T-helper 2 cell treated with Interferon-gamma antibody and Interleukin-4, amounts not matched to agents 100 ng/mL and 5 ng/mL, for 36 hours (primary cell): ENCODE measurements at regions not wholly inside any gene's neighbourhood (a gene's known extent, or its start where the extent isn't known, plus 50 kb on each side); places are given as distances from the start of the nearest gene placed in this dataset.

ENCODE experiments used
- intact Hi-C: fragments of 100-400 bp; cut with micrococcal nuclease; formaldehyde crosslinking; loops from one replicate; pipeline ENCODE4 v1.15.1; 2023

- intact Hi-C loops = no loop called here
Measured at GRCh38 chr12:34363050-34363673, 340.9 kb downstream of the ALG10 start.

- intact Hi-C loops = no loop called here
Measured at GRCh38 chr12:34368079-34368478, 345.8 kb downstream of the ALG10 start.

- intact Hi-C loops = no loop called here
Measured at GRCh38 chr12:34371050-34371449, 348.8 kb downstream of the ALG10 start.

GRCh38 chr12:34372003-34372402 is 349.7 kb downstream of the ALG10 start:
- intact Hi-C loops = no loop called here

- intact Hi-C loops = no loop called here
Measured at GRCh38 chr12:34373926-34374325, 351.6 kb downstream of the ALG10 start.

DNA sequence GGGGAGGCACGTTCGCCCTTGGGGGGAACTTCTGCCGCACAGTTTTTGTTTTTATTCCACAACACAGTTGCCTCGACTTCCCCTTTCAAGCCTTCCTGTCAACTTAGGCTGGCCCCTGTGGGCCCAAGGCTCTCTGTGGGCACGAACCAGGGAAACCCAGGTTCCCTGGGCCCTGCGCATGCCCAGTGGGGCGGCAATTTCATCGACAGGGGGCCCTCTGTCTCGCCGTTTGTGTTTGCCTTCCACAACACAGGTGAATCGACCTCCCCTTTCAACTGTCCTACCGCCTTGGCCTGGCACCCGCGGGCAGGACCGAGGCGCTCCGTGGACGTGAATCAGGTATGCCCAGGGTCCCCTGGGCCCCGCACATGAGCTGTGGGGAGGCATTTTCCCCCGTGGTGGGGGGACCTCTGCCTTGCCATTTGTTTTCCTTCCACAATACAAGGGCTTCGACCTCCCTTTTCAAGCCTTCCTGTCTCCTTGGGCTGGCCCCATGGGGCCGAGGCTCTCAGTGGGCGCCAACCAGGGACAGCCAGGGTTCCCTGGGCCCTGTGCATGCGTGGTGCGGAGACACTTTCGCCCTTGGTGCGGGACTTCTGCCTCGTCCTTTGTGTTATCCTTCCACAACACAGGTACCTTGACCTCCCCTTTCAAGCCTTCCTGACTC is 354.0 kb downstream of the ALG10 start:
- intact Hi-C loops = no loop called here

- intact Hi-C loops = no loop called here
Measured at GRCh38 chr12:34377243-34378035, 355.1 kb downstream of the ALG10 start.

- intact Hi-C loops = no loop called here
Measured at GRCh38 chr12:34379142-34379541, 356.8 kb downstream of the ALG10 start.

GRCh38 chr12:34384693-34385092 is 362.4 kb downstream of the ALG10 start:
- intact Hi-C loops = no loop called here

- intact Hi-C loops = no loop called here
Measured at GRCh38 chr12:34386016-34386415, 363.7 kb downstream of the ALG10 start.

- intact Hi-C loops = no loop called here
Measured at GRCh38 chr12:34386621-34387255, 364.4 kb downstream of the ALG10 start.

DNA sequence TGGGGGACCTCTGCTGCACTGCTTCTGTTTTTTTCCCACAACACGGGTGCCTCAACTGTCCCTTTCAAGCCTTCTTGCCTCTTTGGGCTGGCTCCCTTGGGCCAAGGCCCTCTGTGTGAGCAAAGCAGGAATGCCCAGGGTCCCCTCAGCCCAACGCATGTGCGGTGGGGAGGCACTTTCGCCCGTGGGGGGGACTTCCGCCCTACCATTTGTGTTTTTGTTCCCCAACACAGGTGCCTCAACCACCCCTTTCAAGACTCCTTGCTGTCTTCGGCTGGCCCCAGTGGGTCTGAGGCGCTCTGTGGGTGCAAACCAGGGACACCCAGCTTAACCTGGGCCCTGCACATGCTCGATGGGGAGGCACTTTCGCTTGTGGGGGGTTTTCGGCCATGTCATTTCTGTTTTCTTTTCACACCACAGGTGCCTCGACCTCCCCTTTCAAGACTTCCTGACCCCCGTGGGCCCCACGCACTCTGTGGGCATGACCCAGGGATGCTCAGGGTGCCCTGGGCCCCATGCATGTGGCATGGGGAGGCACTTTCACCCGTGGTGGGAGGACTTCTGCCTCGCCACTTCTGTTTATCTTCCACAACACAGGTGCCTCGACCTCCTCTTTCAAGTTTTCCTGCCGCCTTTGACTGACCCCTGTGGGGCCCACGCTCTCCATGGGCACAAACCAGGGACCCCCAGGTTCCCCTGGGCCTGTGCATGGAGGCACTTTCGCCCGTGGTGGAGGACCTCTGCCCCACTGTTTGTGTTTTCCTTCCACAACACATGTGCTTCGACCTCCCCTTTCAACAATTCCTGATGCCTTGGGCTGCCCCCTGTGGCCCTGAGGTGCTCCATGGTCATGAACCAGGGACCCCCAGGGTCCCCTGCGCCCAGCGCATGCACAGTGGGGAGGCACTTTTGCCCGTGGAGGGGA is 365.7 kb downstream of the ALG10 start:
- intact Hi-C loops = no loop called here

DNA sequence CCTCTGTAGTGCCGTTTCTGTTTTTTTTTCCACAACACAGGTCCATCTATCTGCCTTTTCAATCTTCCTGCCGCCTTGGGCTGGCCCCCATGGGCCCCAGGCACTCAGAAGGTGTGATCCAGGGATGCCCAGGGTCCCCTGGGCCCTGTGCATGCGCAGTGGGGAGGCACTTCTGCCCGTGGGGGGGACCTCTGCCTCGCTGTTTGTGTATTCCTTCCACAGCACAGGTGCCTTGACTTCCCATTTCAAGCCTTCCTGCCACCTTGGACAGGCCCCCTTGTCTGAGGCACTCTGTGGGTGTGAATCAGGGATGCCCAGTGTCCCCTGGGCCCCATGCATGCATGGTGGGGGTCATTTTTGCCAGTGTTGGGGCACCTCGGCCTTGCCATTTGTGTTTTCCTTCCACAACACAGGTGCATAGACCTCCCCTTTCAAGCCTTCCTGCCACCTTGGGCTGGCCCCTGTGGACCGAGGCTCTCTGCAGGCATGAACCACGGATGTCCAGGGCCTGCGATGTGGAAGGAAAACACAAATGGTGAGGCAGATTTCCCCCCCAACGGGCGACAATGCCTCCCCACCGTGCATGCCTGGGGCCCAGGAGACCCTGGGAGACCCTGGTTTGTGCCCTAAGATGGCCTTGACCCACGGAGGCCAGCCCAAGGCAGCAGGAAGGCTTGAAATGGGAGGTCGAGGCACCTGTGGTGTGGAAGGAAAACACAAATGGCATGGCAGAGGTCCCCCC is 366.5 kb downstream of the ALG10 start:
- intact Hi-C loops = no loop called here

DNA sequence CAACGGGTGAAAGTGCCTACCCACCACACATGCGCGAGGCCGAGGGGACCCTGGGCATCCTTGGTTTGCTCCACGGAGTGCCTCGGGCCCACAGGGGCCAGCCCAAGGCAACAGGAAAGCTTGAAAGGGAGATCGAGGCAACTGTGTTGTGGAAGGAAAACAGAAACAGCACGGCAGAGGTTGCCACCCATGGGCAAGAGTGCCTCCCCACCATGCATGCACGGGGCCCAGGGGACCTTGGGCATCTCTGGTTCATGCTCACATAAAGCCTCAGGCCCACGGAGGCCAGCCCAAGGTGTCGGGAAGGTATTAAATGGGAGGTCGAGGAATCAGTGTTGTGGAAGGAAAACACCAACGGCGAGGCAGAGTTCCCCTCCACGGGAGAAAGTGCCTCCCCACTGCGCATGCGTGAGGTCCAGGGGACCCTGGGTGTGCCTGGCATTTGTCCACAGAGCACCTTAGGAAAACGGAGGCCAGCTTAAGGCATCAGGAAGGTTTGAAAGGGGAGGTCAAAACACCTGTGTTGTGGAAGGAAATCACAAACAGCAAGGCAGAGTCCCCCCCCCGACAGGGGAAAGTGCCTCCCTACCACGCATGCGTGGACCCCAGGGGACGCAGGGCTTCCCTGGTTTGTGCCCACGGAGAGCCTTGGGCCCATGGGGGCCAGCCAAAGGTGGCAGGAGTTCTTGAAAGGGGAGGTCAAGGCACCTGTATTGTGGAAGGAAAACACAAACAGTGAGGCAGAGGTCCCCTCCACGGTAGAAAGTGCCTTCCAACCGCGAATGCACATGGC is 367.3 kb downstream of the ALG10 start:
- intact Hi-C loops = no loop called here

DNA sequence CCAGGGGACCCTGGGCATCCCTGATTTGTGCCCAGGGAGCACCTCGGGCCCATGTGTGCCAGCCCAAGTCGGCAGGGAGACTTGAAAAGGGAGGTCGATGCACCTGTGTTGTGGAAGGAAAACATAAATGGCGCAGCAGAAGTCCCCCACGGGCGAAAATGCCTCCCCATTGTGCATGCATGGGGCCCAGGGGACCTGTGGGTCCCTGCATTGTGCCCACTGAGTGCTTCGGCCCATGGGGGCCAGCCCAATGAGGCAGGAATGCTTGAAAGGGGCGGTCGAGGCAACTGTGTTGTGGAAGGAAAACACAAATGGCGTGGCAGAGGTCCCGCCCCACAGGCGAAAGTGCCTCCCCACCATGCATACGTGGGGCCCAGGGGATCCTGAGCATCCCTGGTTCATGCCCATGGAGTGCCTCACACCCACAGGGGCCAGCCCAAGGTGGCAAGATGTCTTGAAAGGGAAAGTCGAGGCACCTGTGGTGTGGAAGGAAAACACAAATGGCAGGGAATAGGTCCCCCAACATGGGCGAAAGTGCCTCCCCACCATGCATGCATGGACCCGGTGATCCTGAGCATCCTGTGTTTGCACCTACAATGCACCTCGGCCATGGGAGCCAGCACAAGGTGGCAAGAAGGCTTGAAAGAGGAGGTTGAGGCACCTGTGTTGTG is 368.0 kb downstream of the ALG10 start:
- intact Hi-C loops = no loop called here

GRCh38 chr12:34390846-34391700 is 368.8 kb downstream of the ALG10 start:
- intact Hi-C loops = no loop called here

DNA sequence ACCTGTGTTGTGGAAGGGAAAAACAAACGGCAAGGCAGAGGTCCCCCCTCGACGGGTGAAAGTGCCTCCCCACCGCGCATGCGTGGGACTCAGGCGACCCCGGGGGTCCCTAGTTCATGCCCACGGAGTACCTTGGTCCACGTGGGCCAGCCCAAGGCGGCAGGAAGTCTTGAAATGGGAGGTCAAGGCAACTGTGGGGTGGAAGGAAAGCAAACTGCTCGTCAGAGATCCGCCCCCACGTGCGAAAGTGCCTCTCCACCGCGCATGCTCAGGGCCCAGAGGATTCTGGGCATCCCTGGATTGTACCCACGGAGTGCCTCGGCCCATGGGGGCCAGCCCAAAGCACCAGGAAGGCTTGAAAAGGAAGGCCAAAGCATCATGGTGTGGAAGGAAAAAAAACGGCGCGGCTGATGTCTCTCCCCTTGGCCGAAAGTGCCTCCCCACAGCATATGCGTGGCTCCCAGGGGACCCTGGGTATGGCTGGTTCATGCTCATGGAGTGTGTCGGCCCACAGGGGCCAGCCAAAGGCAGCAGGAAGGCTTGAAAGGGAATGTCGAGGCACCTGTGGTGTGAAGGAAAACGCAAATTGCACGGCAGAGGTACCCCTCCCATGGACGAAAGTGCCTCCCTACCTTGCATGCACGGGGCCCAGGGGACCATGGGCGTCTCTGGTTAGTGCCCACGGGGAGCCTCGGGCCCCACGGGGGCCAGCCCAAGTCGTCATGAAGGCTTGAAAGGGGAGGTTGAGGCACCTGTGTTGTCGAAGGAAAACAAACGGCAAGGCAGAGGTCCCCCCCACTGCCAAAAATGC is 369.7 kb downstream of the ALG10 start:
- intact Hi-C loops = no loop called here
